WTC11 (cell line): ENCODE measurements at regions not wholly inside any gene's neighbourhood (a gene's known extent, or its start where the extent isn't known, plus 50 kb on each side); places are given as distances from the start of the nearest gene placed in this dataset.

Experiments
- ATF2 ChIP-seq: sonication (generic); formaldehyde crosslinking; IDR thresholded peaks from 2 replicates; pipeline ENCODE4 v1.8.1; 2022; ENCODE audit warnings: low read depth, missing genetic modification reagents, borderline replicate concordance
- ATF3 ChIP-seq: sonication (generic); formaldehyde crosslinking; conservative IDR thresholded peaks from 2 replicates; pipeline ENCODE4 v1.8.1; 2022; ENCODE audit warnings: mild to moderate bottlenecking, missing genetic modification reagents
- CBFB ChIP-seq: sonication (generic); formaldehyde crosslinking; IDR thresholded peaks from 2 replicates; pipeline ENCODE4 v1.8.1; 2022; ENCODE audit warnings: mild to moderate bottlenecking, low read depth, missing genetic modification reagents
- CREB1 ChIP-seq: sonication (generic); formaldehyde crosslinking; IDR thresholded peaks from 2 replicates; pipeline ENCODE4 v1.8.0; 2023; ENCODE audit warnings: mild to moderate bottlenecking, missing genetic modification reagents
- NFYB ChIP-seq: sonication (generic); formaldehyde crosslinking; conservative IDR thresholded peaks from 2 replicates; pipeline ENCODE4 v1.8.0; 2022; ENCODE audit warnings: low read depth, missing genetic modification reagents
- ZNF232 ChIP-seq: sonication (generic); formaldehyde crosslinking; IDR thresholded peaks from 2 replicates; pipeline ENCODE4 v1.8.0; 2022; ENCODE audit warnings: mild to moderate bottlenecking, missing genetic modification reagents
- TF ChIP-seq, protein P1 (sequence below): fragments of 200-600 bp; IDR thresholded peaks from 2 replicates; pipeline ENCODE4 v1.8.0; 2022; ENCODE audit warnings: antibody characterized with exemption
- TF ChIP-seq, protein P2 (sequence below): sonication (generic); formaldehyde crosslinking; conservative IDR thresholded peaks from 2 replicates; pipeline ENCODE4 v1.8.1; 2023; ENCODE audit warnings: mild to moderate bottlenecking, low read depth, missing genetic modification reagents, moderate library complexity
- TF ChIP-seq, protein P3 (sequence below): sonication (generic); formaldehyde crosslinking; IDR thresholded peaks from 2 replicates; pipeline ENCODE4 v1.8.1; 2022; ENCODE audit warnings: low read depth, mild to moderate bottlenecking, moderate library complexity, missing genetic modification reagents, borderline replicate concordance

- TF ChIP-seq, protein P1, sequence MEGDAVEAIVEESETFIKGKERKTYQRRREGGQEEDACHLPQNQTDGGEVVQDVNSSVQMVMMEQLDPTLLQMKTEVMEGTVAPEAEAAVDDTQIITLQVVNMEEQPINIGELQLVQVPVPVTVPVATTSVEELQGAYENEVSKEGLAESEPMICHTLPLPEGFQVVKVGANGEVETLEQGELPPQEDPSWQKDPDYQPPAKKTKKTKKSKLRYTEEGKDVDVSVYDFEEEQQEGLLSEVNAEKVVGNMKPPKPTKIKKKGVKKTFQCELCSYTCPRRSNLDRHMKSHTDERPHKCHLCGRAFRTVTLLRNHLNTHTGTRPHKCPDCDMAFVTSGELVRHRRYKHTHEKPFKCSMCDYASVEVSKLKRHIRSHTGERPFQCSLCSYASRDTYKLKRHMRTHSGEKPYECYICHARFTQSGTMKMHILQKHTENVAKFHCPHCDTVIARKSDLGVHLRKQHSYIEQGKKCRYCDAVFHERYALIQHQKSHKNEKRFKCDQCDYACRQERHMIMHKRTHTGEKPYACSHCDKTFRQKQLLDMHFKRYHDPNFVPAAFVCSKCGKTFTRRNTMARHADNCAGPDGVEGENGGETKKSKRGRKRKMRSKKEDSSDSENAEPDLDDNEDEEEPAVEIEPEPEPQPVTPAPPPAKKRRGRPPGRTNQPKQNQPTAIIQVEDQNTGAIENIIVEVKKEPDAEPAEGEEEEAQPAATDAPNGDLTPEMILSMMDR: no peak
- TF ChIP-seq ATF2 (CRISPR knock-in tag) (no peak), ATF3 (no peak), NFYB (CRISPR knock-in tag) (no peak), CREB1 (CRISPR knock-in tag) (no peak), CBFB (CRISPR knock-in tag) (no peak), ZNF232 (no peak)
- TF ChIP-seq, protein P2, sequence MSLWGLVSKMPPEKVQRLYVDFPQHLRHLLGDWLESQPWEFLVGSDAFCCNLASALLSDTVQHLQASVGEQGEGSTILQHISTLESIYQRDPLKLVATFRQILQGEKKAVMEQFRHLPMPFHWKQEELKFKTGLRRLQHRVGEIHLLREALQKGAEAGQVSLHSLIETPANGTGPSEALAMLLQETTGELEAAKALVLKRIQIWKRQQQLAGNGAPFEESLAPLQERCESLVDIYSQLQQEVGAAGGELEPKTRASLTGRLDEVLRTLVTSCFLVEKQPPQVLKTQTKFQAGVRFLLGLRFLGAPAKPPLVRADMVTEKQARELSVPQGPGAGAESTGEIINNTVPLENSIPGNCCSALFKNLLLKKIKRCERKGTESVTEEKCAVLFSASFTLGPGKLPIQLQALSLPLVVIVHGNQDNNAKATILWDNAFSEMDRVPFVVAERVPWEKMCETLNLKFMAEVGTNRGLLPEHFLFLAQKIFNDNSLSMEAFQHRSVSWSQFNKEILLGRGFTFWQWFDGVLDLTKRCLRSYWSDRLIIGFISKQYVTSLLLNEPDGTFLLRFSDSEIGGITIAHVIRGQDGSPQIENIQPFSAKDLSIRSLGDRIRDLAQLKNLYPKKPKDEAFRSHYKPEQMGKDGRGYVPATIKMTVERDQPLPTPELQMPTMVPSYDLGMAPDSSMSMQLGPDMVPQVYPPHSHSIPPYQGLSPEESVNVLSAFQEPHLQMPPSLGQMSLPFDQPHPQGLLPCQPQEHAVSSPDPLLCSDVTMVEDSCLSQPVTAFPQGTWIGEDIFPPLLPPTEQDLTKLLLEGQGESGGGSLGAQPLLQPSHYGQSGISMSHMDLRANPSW: no peak
- TF ChIP-seq, protein P3, sequence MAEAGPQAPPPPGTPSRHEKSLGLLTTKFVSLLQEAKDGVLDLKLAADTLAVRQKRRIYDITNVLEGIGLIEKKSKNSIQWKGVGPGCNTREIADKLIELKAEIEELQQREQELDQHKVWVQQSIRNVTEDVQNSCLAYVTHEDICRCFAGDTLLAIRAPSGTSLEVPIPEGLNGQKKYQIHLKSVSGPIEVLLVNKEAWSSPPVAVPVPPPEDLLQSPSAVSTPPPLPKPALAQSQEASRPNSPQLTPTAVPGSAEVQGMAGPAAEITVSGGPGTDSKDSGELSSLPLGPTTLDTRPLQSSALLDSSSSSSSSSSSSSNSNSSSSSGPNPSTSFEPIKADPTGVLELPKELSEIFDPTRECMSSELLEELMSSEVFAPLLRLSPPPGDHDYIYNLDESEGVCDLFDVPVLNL (CRISPR knock-in tag): no peak
Observed at GRCh38 chr7:84813376-84813775, 373.5 kb downstream of the SEMA3D start.
